ENCODE measurements at regions not wholly inside any gene's neighbourhood (a gene's known extent, or its start where the extent isn't known, plus 50 kb on each side); places are given as distances from the start of the nearest gene placed in this dataset.
"Not testable (repeated sequence)": the region's sequence is repeated elsewhere in the genome, so short reads cannot be mapped to it uniquely, and the experiment has no call there.

GRCh38 chr3:144585408-144585807 lies 613.8 kb downstream of the DIPK2A start:
- TF ChIP-seq CTCF (IDR thresholded peaks at IDR 0.05): no peak

GRCh38 chr3:144585953-144586352 lies 614.3 kb downstream of the DIPK2A start:
- Histone ChIP-seq H3K9me3 (no peaks in the 10 kb centered on the region), H3K36me3 (no peaks in the 10 kb centered on the region), H3K27ac (no peak overlapping the region), H3K27me3 (replicated peaks; ENCODE audit: insufficient read depth) (no peaks in the 10 kb centered on the region), H3K4me1 (ENCODE audit: control insufficient read depth in 1 of 2, low read depth in 2 of 2) (no peaks in the 10 kb centered on the region), H3K4me3 (no peak overlapping the region)
- DNase-seq (ENCODE audit: low spot score): no peak
- no peak for TF ChIP-seq CTCF (IDR thresholded peaks at IDR 0.05)
- ATAC-seq (ENCODE audit: insufficient number of reproducible peaks, low FRiP score, low read depth): no peak

More at GRCh38 chr3:144585408-144585807, 613.8 kb downstream of the DIPK2A start:
- Histone ChIP-seq H3K36me3 (no peaks in the 10 kb centered on the region), H3K9me3 (no peaks in the 10 kb centered on the region), H3K4me1 (ENCODE audit: control insufficient read depth in 1 of 2, low read depth in 2 of 2) (no peaks in the 10 kb centered on the region), H3K4me3 (no peak overlapping the region), H3K27ac (no peak overlapping the region), H3K27me3 (replicated peaks; ENCODE audit: insufficient read depth) (no peaks in the 10 kb centered on the region)
- DNase-seq (ENCODE audit: low spot score) (no peak), ATAC-seq (ENCODE audit: insufficient number of reproducible peaks, low FRiP score, low read depth) (no peak)

GRCh38 chr3:144586382-144586781 lies 614.8 kb downstream of the DIPK2A start:
- Histone ChIP-seq H3K9me3 (no peaks in the 10 kb centered on the region), H3K27ac (no peak overlapping the region), H3K4me1 (ENCODE audit: control insufficient read depth in 1 of 2, low read depth in 2 of 2) (no peaks in the 10 kb centered on the region), H3K4me3 (no peak overlapping the region), H3K27me3 (replicated peaks; ENCODE audit: insufficient read depth) (no peaks in the 10 kb centered on the region), H3K36me3 (no peaks in the 10 kb centered on the region)
- no peak for DNase-seq (ENCODE audit: low spot score)
- no peak for ATAC-seq (ENCODE audit: insufficient number of reproducible peaks, low FRiP score, low read depth)
- no peak for TF ChIP-seq CTCF (IDR thresholded peaks at IDR 0.05)

GRCh38 chr3:144590854-144591253 lies 619.2 kb downstream of the DIPK2A start:
- TF ChIP-seq CTCF (IDR thresholded peaks at IDR 0.05): no peak
- ATAC-seq (ENCODE audit: insufficient number of reproducible peaks, low FRiP score, low read depth): no peak

GRCh38 chr3:144593881-144594280 lies 622.3 kb downstream of the DIPK2A start:
- Histone ChIP-seq H3K4me3 (no peak overlapping the region), H3K27me3 (replicated peaks; ENCODE audit: insufficient read depth) (no peaks in the 10 kb centered on the region), H3K27ac (no peak overlapping the region), H3K9me3 (no peaks in the 10 kb centered on the region), H3K4me1 (ENCODE audit: control insufficient read depth in 1 of 2, low read depth in 2 of 2) (no peaks in the 10 kb centered on the region), H3K36me3 (no peaks in the 10 kb centered on the region)
- ATAC-seq (ENCODE audit: insufficient number of reproducible peaks, low FRiP score, low read depth) (no peak), DNase-seq (ENCODE audit: low spot score) (no peak)
- no peak for TF ChIP-seq CTCF (IDR thresholded peaks at IDR 0.05)

More at GRCh38 chr3:144590854-144591253, 619.2 kb downstream of the DIPK2A start:
- no peak overlapping the region for H3K27ac ChIP-seq
- no peaks in the 10 kb centered on the region for H3K9me3 ChIP-seq
- no peak overlapping the region for H3K4me3 ChIP-seq
- no peak for DNase-seq (ENCODE audit: low spot score)
- no peaks in the 10 kb centered on the region for H3K4me1 ChIP-seq (ENCODE audit: control insufficient read depth in 1 of 2, low read depth in 2 of 2)
- no peaks in the 10 kb centered on the region for H3K36me3 ChIP-seq
- no peaks in the 10 kb centered on the region for H3K27me3 ChIP-seq (replicated peaks; ENCODE audit: insufficient read depth)

- H3K36me3 ChIP-seq; H3K4me3 ChIP-seq; H3K27ac ChIP-seq; ATAC-seq (ENCODE audit: insufficient number of reproducible peaks, low FRiP score, low read depth); H3K4me1 ChIP-seq (ENCODE audit: control insufficient read depth in 1 of 2, low read depth in 2 of 2); DNase-seq (ENCODE audit: low spot score); H3K9me3 ChIP-seq; H3K27me3 ChIP-seq (replicated peaks; ENCODE audit: insufficient read depth): not testable (repeated sequence)
These were observed 648.6 kb downstream of the DIPK2A start for GRCh38 chr3:144620236-144620635.
